ENCODE measurements at regions not wholly inside any gene's neighbourhood (a gene's known extent, or its start where the extent isn't known, plus 50 kb on each side); places are given as distances from the start of the nearest gene placed in this dataset.
A peak's percentile ranks its signal among the peaks of the same experiment; 100 is the strongest.

DNA sequence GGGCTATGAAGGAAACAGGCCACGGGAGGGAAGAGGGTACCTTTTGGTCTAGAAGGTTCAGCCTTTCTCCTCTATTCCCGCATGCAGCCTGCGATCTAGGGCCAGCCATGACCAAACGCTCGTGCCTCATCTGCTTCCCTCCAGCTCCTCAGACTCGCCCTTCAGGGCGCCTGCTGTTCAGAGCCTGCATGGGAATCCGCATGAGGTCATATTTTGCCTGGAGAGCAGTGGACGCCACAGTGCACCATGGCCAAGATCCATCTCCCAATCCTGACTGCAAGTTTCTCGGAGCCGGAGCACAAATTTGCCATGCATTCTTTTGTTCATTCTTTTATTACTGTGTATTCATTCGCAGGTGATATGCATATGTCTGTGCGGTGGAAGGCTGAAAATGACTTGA, 608.1 kb downstream of the QKI start:
- no peak for FAIRE-seq
- in situ Hi-C loops (cut with MboI), result no loop called here
- BruUV-seq (replicated peaks), result no TSS peak
- TF ChIP-seq YBX1 (IDR thresholded peaks at IDR 0.05) (no peak), ARID1B (IDR thresholded peaks at IDR 0.05) (no peak), ZNF695 (CRISPR knock-in tag; IDR thresholded peaks at IDR 0.05) (no peak), JUNB (CRISPR knock-in tag; conservative IDR thresholded peaks at IDR 0.05) (no peak)
- Histone ChIP-seq H3K79me2 (ENCODE audit: control insufficient read depth, insufficient read depth, low read length) (no peaks in the 10 kb centered on the region), H2AFZ (ENCODE audit: low read depth, low read length) (no peak overlapping the region), H3K4me3 (no peak overlapping the region), H3K9ac (ENCODE audit: insufficient read depth in 1 of 2, low read depth in 2 of 2, low read length in 2 of 2) (no peak overlapping the region), H3K4me2 (ENCODE audit: insufficient read depth, low read length) (no peak overlapping the region), H4K20me1 (replicated peaks; ENCODE audit: control insufficient read depth, insufficient read depth, low read length) (no peaks in the 10 kb centered on the region), H3K36me3 (ENCODE audit: control insufficient read depth, insufficient read depth, low read length) (no peaks in the 10 kb centered on the region), H3K9me3 (replicated peaks; ENCODE audit: control insufficient read depth, insufficient read depth, low read depth, low read length) (no peaks in the 10 kb centered on the region), H3K27me3 (ENCODE audit: control insufficient read depth in 2 of 2, insufficient read depth in 2 of 2, low read length in 2 of 2) (peaks cover 6 to 20% of the 10 kb centered on the region in 2 experiments), H3K9me1 (ENCODE audit: control insufficient read depth, insufficient read depth, low read length) (no peaks in the 10 kb centered on the region), H3K4me1 (replicated peaks in 1 of 2; ENCODE audit: control insufficient read depth in 2 of 2, insufficient read depth in 2 of 2, low read length in 2 of 2) (no peaks in the 10 kb centered on the region), H3K27ac (ENCODE audit: extremely low read depth, low read depth, low read length) (no peak overlapping the region)
- DNase-seq (ENCODE audit: extremely low read depth in 1 of 4, low spot score in 3 of 4), result no peak
- intact Hi-C loops (cut with micrococcal nuclease), result no loop called here
- ATAC-seq, result no peak
- WGBS (ENCODE audit: insufficient coverage, low coverage, missing lambda C conversion rate), result 1% methylated on average over 13 of the region's 13 CpGs
- ChIA-PET POLR2A (no interaction called here), CTCF (ENCODE audit: low intra/inter-chr PET ratio) (no interaction called here)

GRCh38 chr6:164021589-164022250, 607.2 kb downstream of the QKI start:
- Histone ChIP-seq H4K20me1 (replicated peaks; ENCODE audit: control insufficient read depth, insufficient read depth, low read length) (no peaks in the 10 kb centered on the region), H3K79me2 (ENCODE audit: control insufficient read depth, insufficient read depth, low read length) (no peaks in the 10 kb centered on the region), H3K4me2 (ENCODE audit: insufficient read depth, low read length) (no peak overlapping the region), H3K4me1 (replicated peaks in 1 of 2; ENCODE audit: control insufficient read depth in 2 of 2, insufficient read depth in 2 of 2, low read length in 2 of 2) (no peaks in the 10 kb centered on the region), H2AFZ (ENCODE audit: low read depth, low read length) (no peak overlapping the region), H3K9ac (ENCODE audit: insufficient read depth in 1 of 2, low read depth in 2 of 2, low read length in 2 of 2) (no peak overlapping the region), H3K27ac (ENCODE audit: extremely low read depth, low read depth, low read length) (no peak overlapping the region), H3K9me3 (replicated peaks; ENCODE audit: control insufficient read depth, insufficient read depth, low read depth, low read length) (no peaks in the 10 kb centered on the region), H3K4me3 (no peak overlapping the region), H3K27me3 (ENCODE audit: control insufficient read depth in 2 of 2, insufficient read depth in 2 of 2, low read length in 2 of 2) (peaks cover 6 to 20% of the 10 kb centered on the region in 2 experiments), H3K9me1 (ENCODE audit: control insufficient read depth, insufficient read depth, low read length) (no peaks in the 10 kb centered on the region), H3K36me3 (ENCODE audit: control insufficient read depth, insufficient read depth, low read length) (no peaks in the 10 kb centered on the region)
- BruUV-seq (replicated peaks), result no TSS peak
- ChIA-PET POLR2A (interaction anchor here (0.8 to 1.1 kb wide), 2 partner anchors 14 to 663 kb away, joined by 3 to 4 read pairs; no protein-coding TSS in a partner anchor), CTCF (ENCODE audit: low intra/inter-chr PET ratio) (no interaction called here)
- no peak for DNase-seq (ENCODE audit: extremely low read depth in 1 of 4, low spot score in 3 of 4)
- ATAC-seq, result peak; percentile 59
- in situ Hi-C loops (cut with MboI) (no loop called here), intact Hi-C loops (cut with micrococcal nuclease) (no loop called here)
- no peak for FAIRE-seq
- WGBS (ENCODE audit: insufficient coverage, low coverage, missing lambda C conversion rate), result 0% methylated on average over 14 of the region's 14 CpGs
- TF ChIP-seq ELF4 (CRISPR knock-in tag; IDR thresholded peaks at IDR 0.05) (0 out of 2 replicates have a peak, but pooled peaks have one; percentile 22), OTX1 (CRISPR knock-in tag; IDR thresholded peaks at IDR 0.05) (peak; percentile 67; the same call in 1 of the 2 replicates), KLF1 (tag; IDR thresholded peaks at IDR 0.05) (no peak), THRB (CRISPR knock-in tag; conservative IDR thresholded peaks at IDR 0.05) (0 out of 2 replicates have a peak, but pooled peaks have one; percentile 20), BRD4 (IDR thresholded peaks at IDR 0.05) (no peak), ZNF79 (CRISPR knock-in tag; IDR thresholded peaks at IDR 0.05; ENCODE audit: low read depth) (no peak), TCF3 (CRISPR knock-in tag; IDR thresholded peaks at IDR 0.05) (no peak)
- TF ChIP-seq, protein P1, sequence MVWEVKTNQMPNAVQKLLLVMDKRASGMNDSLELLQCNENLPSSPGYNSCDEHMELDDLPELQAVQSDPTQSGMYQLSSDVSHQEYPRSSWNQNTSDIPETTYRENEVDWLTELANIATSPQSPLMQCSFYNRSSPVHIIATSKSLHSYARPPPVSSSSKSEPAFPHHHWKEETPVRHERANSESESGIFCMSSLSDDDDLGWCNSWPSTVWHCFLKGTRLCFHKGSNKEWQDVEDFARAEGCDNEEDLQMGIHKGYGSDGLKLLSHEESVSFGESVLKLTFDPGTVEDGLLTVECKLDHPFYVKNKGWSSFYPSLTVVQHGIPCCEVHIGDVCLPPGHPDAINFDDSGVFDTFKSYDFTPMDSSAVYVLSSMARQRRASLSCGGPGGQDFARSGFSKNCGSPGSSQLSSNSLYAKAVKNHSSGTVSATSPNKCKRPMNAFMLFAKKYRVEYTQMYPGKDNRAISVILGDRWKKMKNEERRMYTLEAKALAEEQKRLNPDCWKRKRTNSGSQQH (CRISPR knock-in tag; IDR thresholded peaks at IDR 0.05), result 0 out of 2 replicates have a peak, but pooled peaks have one; percentile 23

Data from K562 (cell line).